ENCODE measurements at regions not wholly inside any gene's neighbourhood (a gene's known extent, or its start where the extent isn't known, plus 50 kb on each side); places are given as distances from the start of the nearest gene placed in this dataset.

DNA sequence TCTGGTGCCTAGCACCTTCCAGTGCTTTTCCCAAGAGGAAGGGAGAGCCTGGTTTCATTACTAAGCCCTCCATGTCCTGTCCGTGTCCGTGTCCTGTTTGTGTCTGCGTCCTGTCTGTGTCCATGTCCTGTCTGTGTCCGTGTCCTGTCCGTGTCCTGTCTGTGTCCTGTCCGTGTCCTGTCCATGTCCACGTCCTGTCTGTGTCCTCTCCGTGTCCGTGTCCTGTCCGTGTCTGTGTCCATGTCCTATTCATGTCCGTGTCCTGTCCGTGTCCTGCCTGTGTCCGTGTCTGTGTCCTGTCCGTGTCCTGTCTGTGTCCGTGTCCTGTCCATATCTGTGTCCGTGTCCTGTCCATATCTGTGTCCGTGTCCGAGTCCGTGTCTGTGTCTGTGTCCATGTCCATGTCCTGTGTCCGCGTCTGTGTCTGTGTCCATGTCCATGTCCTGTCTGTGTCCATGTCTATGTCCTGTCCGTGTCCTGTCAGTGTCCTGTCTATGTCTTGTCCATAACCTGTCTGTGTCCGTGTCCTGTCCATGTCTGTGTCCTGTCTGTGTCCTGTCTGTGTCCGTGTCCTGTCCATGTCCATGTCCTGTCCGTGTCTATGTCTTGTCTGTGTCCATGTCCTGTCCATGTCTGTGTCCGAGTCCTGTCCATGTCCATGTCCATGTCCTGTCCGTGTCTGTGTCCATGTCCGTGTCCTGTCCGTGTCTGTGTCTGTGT is 54.4 kb upstream of the BHLHE23 start:
- no peaks in the 10 kb centered on the region for H3K9me3 ChIP-seq
- no peaks in the 10 kb centered on the region; the same call in 1 of the 2 replicates for H3K27me3 ChIP-seq (ENCODE audit: insufficient read depth)
- DNase-seq = no peak
- H3K9me2 ChIP-seq = no peaks in the 10 kb centered on the region
- no peak for TF ChIP-seq MXI1 (IDR thresholded peaks at IDR 0.05; ENCODE audit: low read depth, low read length)
- TF ChIP-seq TAF1 (IDR thresholded peaks at IDR 0.05; ENCODE audit: borderline replicate concordance, low read depth, low read length) = no peak
- no peak for TF ChIP-seq FOXJ3 (CRISPR knock-in tag; IDR thresholded peaks at IDR 0.05)
- no peak for TF ChIP-seq ELF1 (IDR thresholded peaks at IDR 0.05)
- TF ChIP-seq, protein P1, sequence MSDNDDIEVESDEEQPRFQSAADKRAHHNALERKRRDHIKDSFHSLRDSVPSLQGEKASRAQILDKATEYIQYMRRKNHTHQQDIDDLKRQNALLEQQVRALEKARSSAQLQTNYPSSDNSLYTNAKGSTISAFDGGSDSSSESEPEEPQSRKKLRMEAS (IDR thresholded peaks at IDR 0.05; ENCODE audit: low read depth) = no peak
- no peak for TF ChIP-seq RFX5 (IDR thresholded peaks at IDR 0.05; ENCODE audit: low read length)
- TF ChIP-seq TEAD4 (IDR thresholded peaks at IDR 0.05; ENCODE audit: borderline replicate concordance, insufficient read depth) = no peak
- TF ChIP-seq, protein P2, sequence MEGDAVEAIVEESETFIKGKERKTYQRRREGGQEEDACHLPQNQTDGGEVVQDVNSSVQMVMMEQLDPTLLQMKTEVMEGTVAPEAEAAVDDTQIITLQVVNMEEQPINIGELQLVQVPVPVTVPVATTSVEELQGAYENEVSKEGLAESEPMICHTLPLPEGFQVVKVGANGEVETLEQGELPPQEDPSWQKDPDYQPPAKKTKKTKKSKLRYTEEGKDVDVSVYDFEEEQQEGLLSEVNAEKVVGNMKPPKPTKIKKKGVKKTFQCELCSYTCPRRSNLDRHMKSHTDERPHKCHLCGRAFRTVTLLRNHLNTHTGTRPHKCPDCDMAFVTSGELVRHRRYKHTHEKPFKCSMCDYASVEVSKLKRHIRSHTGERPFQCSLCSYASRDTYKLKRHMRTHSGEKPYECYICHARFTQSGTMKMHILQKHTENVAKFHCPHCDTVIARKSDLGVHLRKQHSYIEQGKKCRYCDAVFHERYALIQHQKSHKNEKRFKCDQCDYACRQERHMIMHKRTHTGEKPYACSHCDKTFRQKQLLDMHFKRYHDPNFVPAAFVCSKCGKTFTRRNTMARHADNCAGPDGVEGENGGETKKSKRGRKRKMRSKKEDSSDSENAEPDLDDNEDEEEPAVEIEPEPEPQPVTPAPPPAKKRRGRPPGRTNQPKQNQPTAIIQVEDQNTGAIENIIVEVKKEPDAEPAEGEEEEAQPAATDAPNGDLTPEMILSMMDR (IDR thresholded peaks at IDR 0.05) = no peak
- TF ChIP-seq, protein P3, sequence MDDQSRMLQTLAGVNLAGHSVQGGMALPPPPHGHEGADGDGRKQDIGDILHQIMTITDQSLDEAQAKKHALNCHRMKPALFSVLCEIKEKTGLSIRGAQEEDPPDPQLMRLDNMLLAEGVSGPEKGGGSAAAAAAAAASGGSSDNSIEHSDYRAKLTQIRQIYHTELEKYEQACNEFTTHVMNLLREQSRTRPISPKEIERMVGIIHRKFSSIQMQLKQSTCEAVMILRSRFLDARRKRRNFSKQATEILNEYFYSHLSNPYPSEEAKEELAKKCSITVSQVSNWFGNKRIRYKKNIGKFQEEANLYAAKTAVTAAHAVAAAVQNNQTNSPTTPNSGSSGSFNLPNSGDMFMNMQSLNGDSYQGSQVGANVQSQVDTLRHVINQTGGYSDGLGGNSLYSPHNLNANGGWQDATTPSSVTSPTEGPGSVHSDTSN (IDR thresholded peaks at IDR 0.05) = no peak
- TF ChIP-seq, protein P4, sequence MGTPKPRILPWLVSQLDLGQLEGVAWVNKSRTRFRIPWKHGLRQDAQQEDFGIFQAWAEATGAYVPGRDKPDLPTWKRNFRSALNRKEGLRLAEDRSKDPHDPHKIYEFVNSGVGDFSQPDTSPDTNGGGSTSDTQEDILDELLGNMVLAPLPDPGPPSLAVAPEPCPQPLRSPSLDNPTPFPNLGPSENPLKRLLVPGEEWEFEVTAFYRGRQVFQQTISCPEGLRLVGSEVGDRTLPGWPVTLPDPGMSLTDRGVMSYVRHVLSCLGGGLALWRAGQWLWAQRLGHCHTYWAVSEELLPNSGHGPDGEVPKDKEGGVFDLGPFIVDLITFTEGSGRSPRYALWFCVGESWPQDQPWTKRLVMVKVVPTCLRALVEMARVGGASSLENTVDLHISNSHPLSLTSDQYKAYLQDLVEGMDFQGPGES (IDR thresholded peaks at IDR 0.05; ENCODE audit: low read depth, low read length) = no peak
- TF ChIP-seq JUND (IDR thresholded peaks at IDR 0.05) = no peak
- TF ChIP-seq, protein P5, sequence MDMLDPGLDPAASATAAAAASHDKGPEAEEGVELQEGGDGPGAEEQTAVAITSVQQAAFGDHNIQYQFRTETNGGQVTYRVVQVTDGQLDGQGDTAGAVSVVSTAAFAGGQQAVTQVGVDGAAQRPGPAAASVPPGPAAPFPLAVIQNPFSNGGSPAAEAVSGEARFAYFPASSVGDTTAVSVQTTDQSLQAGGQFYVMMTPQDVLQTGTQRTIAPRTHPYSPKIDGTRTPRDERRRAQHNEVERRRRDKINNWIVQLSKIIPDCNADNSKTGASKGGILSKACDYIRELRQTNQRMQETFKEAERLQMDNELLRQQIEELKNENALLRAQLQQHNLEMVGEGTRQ (IDR thresholded peaks at IDR 0.05; ENCODE audit: borderline replicate concordance, low read depth, low read length) = no peak
- no peak for TF ChIP-seq FOSL2 (IDR thresholded peaks at IDR 0.05; ENCODE audit: borderline replicate concordance, low read depth)
- no peak for TF ChIP-seq MEF2A (IDR thresholded peaks at IDR 0.05; ENCODE audit: borderline replicate concordance, low read depth)
- no peak for TF ChIP-seq FOXM1 (IDR thresholded peaks at IDR 0.05; ENCODE audit: low read depth)
- no peaks in the 10 kb centered on the region for H4K20me1 ChIP-seq (ENCODE audit: insufficient read depth)
- CTCF ChIA-PET = interaction anchor here (1.0 to 1.2 kb wide), 3 partner anchors 119 to 230 kb away, joined by 3 to 4 read pairs (median 4); no protein-coding TSS in a partner anchor
- peaks cover 9% of the 10 kb centered on the region for H3F3A ChIP-seq (replicated peaks; ENCODE audit: insufficient read depth)
- POLR2A ChIA-PET = no interaction called here
- H3K79me2 ChIP-seq (ENCODE audit: insufficient read depth) = no peaks in the 10 kb centered on the region
- 79% methylated on average over 29 of the region's 29 CpGs for WGBS (ENCODE audit: low lambda C conversion rate)
- H3K27ac ChIP-seq (ENCODE audit: low read depth in 2 of 2, low read length in 1 of 2) = no peak overlapping the region
- no peaks in the 10 kb centered on the region for H3K36me3 ChIP-seq (replicated peaks in 1 of 2; ENCODE audit: control insufficient read depth in 1 of 2, insufficient read depth in 2 of 2, low read length in 1 of 2)
- no peak overlapping the region for H3K4me3 ChIP-seq (ENCODE audit: low read depth in 2 of 2, low read length in 1 of 2)
- H2AFZ ChIP-seq (ENCODE audit: low read depth) = no peak overlapping the region
- H3K4me2 ChIP-seq = no peak overlapping the region
- peaks cover 0 to 9% of the 10 kb centered on the region in 2 experiments; a peak in 1 of 4 replicates for H3K4me1 ChIP-seq (ENCODE audit: control insufficient read depth in 1 of 2, insufficient read depth in 2 of 2, low read depth in 1 of 2, low read length in 1 of 2)
- H3K9ac ChIP-seq = no peak overlapping the region

Measured in SK-N-SH (cell line).